ENCODE measurements at regions not wholly inside any gene's neighbourhood (a gene's known extent, or its start where the extent isn't known, plus 50 kb on each side); places are given as distances from the start of the nearest gene placed in this dataset.

DNA sequence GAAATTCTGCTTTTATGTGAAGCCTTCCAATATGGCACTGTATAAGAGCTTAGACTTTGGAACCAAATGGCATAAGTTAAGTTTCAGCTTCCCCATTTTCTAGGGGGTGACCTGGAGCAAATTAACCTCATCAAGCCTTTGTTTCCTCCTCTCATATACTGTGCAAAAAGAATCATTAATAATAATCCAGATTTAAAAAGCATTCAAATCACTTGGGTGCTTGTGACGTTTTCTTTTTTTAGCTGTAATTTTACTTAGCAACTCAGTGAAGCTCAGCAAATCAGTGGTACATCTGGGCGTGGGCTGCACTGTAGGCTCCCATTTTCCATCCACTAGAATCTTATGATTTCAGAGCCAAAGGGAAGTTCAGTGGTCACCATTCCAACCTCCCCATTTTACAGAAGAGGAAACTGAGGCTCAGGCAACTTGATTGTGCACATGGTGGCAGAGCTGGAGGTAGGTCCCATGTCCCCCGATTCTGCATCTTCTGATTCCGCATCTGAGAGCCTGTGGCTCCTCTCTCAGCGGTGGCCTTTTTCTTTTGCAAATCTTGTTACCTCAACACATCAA lies 131.2 kb downstream of the SNAPC1 start:
- no peaks in the 10 kb centered on the region for H3K9me3 ChIP-seq
- H3K36me3 ChIP-seq, result no peaks in the 10 kb centered on the region
- H3K4me1 ChIP-seq, result peaks cover 0 to 3% of the 10 kb centered on the region in 2 donors
- no peaks in the 10 kb centered on the region for H3K27me3 ChIP-seq
- no peak overlapping the region for H3K27ac ChIP-seq
- TF ChIP-seq CTCF (IDR thresholded peaks at IDR 0.05), result no peak
- H3K4me3 ChIP-seq, result no peak overlapping the region
- no peak for DNase-seq (ENCODE audit: low spot score)

DNA sequence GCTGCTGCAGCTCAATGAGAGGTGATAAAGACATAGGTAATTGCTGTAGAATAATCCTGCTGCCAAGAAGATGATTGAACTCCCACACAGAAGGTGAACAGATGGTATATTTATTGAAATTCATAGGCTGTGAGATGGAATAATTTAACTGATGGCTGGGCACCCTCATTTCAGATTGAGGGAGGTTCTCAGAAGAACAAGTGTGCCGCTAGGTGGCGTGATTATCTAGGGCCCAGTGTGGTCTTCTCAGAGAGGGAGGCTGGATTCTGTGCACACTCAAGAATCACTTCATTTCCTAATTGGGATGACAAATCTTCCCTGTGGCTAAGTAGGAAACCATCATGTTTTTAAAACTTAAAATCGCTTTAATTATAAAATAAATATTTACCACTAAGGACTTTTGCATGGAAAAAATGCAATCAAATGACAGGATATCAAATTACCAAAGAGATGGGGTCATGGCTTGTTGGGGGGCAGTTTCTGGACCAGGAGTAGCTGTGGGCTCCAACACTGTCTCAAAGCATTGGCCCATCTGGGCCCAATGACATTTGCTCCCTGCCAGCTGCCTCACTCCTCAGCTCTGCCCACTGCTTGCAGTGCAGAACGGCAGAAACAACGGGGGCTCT lies 132.3 kb downstream of the SNAPC1 start:
- Histone ChIP-seq H3K27ac (no peak overlapping the region), H3K9me3 (no peaks in the 10 kb centered on the region), H3K4me1 (peaks cover 0 to 3% of the 10 kb centered on the region in 2 donors), H3K4me3 (no peak overlapping the region), H3K36me3 (no peaks in the 10 kb centered on the region), H3K27me3 (no peaks in the 10 kb centered on the region)
- peak; percentile 26 to 72 for TF ChIP-seq CTCF (IDR thresholded peaks at IDR 0.05)
- DNase-seq (ENCODE audit: low spot score), result no peak

GRCh38 chr14:61897300-61897699 lies 135.1 kb downstream of the SNAPC1 start:
- H3K27ac ChIP-seq, result no peak overlapping the region
- no peak overlapping the region for H3K4me3 ChIP-seq
- peaks cover 0 to 3% of the 10 kb centered on the region in 2 donors for H3K4me1 ChIP-seq
- H3K9me3 ChIP-seq, result no peaks in the 10 kb centered on the region
- TF ChIP-seq CTCF (IDR thresholded peaks at IDR 0.05), result no peak
- H3K27me3 ChIP-seq, result no peaks in the 10 kb centered on the region
- DNase-seq (ENCODE audit: low spot score), result no peak
- no peaks in the 10 kb centered on the region for H3K36me3 ChIP-seq

- peak; percentile 63 for DNase-seq (ENCODE audit: low spot score)
- Histone ChIP-seq H3K27me3 (no peaks in the 10 kb centered on the region), H3K36me3 (no peaks in the 10 kb centered on the region), H3K4me3 (no peak overlapping the region), H3K4me1 (peaks cover 0 to 3% of the 10 kb centered on the region in 2 donors), H3K27ac (peak overlapping the region; percentile 22 to 70), H3K9me3 (no peaks in the 10 kb centered on the region)
- TF ChIP-seq CTCF (IDR thresholded peaks at IDR 0.05), result no peak
These were observed 136.3 kb downstream of the SNAPC1 start for GRCh38 chr14:61898568-61898967.

GRCh38 chr14:61899497-61899896 lies 137.3 kb downstream of the SNAPC1 start:
- H3K4me3 ChIP-seq, result no peak overlapping the region
- TF ChIP-seq CTCF (IDR thresholded peaks at IDR 0.05), result no peak
- DNase-seq (ENCODE audit: low spot score), result no peak

GRCh38 chr14:61904946-61905345 lies 142.7 kb downstream of the SNAPC1 start:
- Histone ChIP-seq H3K36me3 (no peaks in the 10 kb centered on the region), H3K27ac (no peak overlapping the region), H3K4me3 (no peak overlapping the region), H3K4me1 (no peaks in the 10 kb centered on the region), H3K9me3 (no peaks in the 10 kb centered on the region), H3K27me3 (no peaks in the 10 kb centered on the region)
- no peak for DNase-seq (ENCODE audit: low spot score)
- no peak for TF ChIP-seq CTCF (IDR thresholded peaks at IDR 0.05)

More at GRCh38 chr14:61899497-61899896, 137.3 kb downstream of the SNAPC1 start:
- Histone ChIP-seq H3K4me1 (peaks cover 0 to 3% of the 10 kb centered on the region in 2 donors), H3K27me3 (no peaks in the 10 kb centered on the region), H3K27ac (peak overlapping the region in 1 of 2 donors; percentile 70), H3K9me3 (no peaks in the 10 kb centered on the region), H3K36me3 (no peaks in the 10 kb centered on the region)
